GM19025 (cell line): ENCODE measurements at regions not wholly inside any gene's neighbourhood (a gene's known extent, or its start where the extent isn't known, plus 50 kb on each side); places are given as distances from the start of the nearest gene placed in this dataset.
A peak's percentile ranks its signal among the peaks of the same experiment; 100 is the strongest.
"Not testable (repeated sequence)": the region's sequence is repeated elsewhere in the genome, so short reads cannot be mapped to it uniquely, and the experiment has no call there.

Source experiments
- ATAC-seq: cut with Tn5 transposase; IDR thresholded peaks from one replicate; pipeline ENCODE4 v1.9.1; 2021; ENCODE audit warnings: mild to moderate bottlenecking, low read depth, moderate library complexity; ENCODE audit not compliant: unreplicated experiment

DNA sequence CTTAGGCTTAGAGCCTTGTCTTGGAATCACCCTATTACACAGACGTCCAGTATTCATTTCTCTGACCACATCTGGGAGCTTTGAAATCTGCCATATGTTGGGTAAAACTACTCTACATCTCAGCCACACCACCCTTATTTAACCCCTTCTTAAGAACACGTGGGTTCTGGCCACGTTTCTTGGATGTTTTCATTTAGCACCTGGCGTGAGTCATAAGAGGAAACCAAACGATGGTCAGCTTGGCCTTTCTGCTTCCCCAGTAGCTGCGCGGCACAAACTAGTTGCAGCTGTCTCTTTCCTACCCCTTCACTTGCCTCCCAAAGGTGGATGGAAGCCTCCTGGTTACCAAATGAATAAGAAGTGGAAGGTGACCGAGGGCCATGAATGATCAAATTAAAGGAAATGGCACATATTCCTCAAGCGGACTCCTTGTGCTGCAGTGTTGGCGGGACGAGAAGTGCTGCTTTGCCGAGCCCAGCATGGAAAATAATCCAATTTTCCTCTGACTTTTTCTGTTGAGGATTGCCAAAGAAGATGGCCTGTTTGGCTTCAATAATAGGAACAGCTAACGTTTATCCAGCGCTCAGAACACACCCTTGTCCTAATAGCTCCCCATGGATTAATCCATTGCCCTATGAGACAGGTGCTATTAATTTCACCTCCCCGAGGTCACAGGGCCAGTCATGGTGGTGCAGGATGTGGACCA is 154.1 kb downstream of the ZNF664 start:
- peak; percentile 50 for ATAC-seq

DNA sequence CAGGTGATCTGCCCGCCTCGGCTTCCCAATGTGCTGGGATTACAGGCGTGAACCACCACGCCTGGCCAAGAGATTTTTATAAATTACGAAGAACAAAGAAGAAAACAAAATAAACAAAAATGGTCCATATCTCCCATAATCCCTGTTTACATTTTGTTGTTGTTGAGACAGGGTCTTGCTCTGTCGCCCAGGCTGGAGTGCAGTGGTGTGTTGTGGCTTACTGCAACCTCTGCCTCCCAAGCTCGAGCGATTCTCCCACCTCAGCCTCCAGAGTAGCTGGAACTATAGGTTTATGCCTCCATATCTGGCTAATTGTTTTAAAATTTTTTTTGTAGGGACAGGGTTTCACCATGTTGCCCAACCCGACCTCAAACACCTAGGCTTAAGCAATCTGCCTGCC is 156.1 kb downstream of the ZNF664 start:
- no peak for ATAC-seq

- peak; percentile 68 for ATAC-seq
Observed at GRCh38 chr12:124130691-124131591, 157.9 kb downstream of the ZNF664 start.

DNA sequence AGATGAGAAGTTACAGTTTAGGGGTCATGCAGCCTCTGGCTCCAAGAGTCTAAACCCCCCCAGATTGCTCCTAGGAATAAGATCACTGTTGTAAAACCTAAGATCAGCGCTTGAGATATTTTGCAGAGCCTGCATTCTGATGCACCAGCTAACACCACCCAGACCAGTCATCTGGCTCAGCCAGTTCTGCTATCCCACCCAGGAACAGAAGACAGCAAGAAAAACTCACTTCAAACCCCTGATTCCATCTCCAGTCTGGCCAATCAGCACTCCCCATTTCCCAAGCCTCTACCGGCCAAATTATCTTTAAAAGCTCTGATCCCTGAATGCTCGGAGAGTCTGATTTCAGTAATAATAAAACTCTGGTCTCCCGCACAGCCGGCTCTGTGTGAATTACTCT is 158.6 kb downstream of the ZNF664 start:
- no peak for ATAC-seq

DNA sequence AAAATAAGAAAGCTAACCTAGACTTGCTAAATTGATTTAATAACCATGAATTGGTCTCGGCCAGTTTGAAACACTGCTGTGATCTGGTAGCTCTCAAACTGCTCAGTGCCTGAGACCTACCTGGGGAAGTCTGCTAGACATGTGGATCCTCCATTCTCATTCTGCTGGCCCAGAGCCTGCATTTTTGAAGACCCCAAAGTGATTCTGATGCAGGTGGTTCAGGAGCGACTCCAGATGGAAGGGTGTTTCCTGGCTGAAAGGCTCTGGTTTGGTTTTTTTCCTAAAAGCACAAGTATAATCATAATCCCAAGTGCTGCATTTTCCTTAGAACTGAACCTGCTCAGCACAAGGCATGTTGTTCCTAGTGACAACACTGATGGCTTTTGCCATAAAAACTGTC is 159.5 kb downstream of the ZNF664 start:
- no peak for ATAC-seq

DNA sequence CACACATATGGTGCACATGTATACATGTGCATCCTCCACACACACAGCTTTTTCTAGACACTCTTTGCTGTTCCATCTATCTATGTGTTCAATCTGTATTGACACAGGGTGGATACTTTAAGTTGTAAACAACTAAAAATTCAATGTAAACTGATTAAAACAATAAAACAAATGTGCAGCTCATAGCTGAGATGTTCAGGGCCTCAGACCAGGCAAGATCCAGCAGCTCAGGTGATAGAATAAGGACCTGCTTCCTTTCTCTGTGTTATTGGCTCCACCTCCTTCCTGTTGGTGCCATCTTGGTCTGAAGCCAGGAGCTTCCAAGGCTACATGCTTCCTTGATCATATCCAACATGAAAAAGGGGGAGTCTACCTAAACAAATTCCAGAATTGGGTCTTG is 158.1 kb upstream of the RFLNA start:
- no peak for ATAC-seq

- no peak for ATAC-seq
Observed at GRCh38 chr12:124140944-124141486, 153.9 kb upstream of the RFLNA start.

DNA sequence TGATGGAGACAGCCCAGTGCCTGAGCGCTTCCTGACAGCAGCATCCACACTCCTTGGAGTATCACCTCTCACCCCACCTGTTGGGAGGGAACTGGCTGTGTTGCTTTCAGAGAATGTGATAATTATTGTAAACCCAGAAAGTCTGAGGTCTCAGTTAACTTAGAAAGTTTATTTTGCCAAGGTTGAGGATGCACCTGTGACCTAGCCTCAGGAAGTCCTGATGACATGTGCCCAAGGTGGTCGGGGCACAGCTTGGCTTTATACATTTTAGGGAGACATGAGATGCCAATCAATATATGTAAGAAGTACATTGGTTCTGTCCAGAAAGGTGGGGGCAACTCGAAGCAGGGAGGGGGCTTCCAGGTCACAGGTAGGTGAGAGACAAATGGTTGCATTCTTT is 153.3 kb upstream of the RFLNA start:
- ATAC-seq: not testable (repeated sequence)

- no peak for ATAC-seq
Observed at GRCh38 chr12:124142395-124143035, 152.4 kb upstream of the RFLNA start.

- no peak for ATAC-seq
Observed at GRCh38 chr12:124143726-124144125, 151.2 kb upstream of the RFLNA start.

- ATAC-seq: no peak
Observed at GRCh38 chr12:124144531-124145194, 150.2 kb upstream of the RFLNA start.

- ATAC-seq: no peak
Observed at GRCh38 chr12:124147027-124147426, 147.9 kb upstream of the RFLNA start.

DNA sequence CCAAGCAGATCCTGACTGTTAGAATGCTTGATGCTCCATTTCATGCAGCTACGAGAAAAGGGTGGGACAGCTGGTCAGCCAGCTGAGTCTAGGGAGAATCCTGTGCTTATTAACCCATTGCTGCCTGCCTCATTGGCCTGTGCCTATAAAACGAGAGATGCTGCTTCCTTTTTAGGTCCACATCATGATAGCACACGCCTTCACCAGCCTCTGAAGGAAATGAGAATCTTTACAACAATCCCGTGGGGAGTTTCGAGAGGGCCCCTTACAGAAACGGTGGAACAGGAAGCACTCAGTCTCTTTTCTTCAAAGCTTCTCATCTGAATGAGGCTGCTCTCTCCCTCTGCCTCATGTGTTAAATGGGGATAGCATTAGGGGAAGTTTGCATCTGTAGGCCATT is 147.3 kb upstream of the RFLNA start:
- ATAC-seq: no peak

- ATAC-seq: no peak
Observed at GRCh38 chr12:124148481-124149273, 146.2 kb upstream of the RFLNA start.

- ATAC-seq: no peak
Observed at GRCh38 chr12:124149287-124149686, 145.6 kb upstream of the RFLNA start.

DNA sequence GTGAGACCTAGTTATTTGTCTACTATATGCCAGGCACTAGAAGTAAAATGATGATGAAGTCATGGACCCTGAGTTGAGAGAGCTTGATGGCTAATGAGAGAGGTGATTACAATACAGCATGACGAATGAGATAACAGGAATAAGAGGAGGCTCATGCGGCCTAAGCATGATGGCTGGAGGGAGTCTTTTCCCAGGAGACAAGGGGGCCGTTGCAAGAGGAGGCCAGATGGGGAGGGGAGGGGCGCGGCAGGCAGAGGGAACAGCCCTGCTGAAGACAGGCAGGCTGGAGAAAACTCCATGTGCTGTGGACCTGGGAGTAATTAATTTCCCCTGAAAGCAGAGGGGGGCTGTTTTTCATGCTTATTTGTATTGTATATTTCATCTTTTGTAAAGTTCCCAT is 144.7 kb upstream of the RFLNA start:
- no peak for ATAC-seq

- no peak for ATAC-seq
Observed at GRCh38 chr12:124151583-124151982, 143.3 kb upstream of the RFLNA start.

DNA sequence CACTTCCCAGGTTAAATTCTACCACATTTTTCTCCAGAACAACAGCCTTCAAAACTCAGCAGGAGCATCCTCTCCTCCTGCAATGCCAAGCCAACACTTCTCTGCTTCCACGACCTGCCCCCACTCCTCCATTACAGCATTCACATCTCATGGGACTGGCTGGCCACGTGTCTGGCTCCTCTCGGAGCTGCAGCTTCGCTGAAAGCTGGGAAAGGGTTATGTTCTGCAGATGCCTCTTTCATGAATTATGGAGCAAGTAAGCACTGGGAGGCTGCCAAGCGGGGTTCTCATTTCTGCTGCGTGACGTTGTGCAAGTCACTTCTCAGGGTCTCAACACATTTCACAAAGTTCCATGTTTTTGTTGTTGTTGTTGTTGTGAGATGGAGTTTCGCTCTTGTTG is 142.2 kb upstream of the RFLNA start:
- no peak for ATAC-seq

GRCh38 chr12:124153392-124153791 is 141.5 kb upstream of the RFLNA start:
- no peak for ATAC-seq

GRCh38 chr12:124157406-124157805 is 137.5 kb upstream of the RFLNA start:
- no peak for ATAC-seq
